NOMO-1 treated with DMSO at 0.1 percent for 48 hours (cell line): ENCODE measurements at regions not wholly inside any gene's neighbourhood (a gene's known extent, or its start where the extent isn't known, plus 50 kb on each side); places are given as distances from the start of the nearest gene placed in this dataset.
"Not testable (repeated sequence)": the region's sequence is repeated elsewhere in the genome, so short reads cannot be mapped to it uniquely, and the experiment has no call there.

Source experiments
- DNase-seq: peaks from one replicate; lab custom pipeline; 2025; ENCODE audit not compliant: unreplicated experiment; lab: John Stamatoyannopoulos, UW

- peak; percentile 11 for DNase-seq
Measured at GRCh38 chr16:65716737-65717700, 595.2 kb upstream of the CDH11 start.

DNA sequence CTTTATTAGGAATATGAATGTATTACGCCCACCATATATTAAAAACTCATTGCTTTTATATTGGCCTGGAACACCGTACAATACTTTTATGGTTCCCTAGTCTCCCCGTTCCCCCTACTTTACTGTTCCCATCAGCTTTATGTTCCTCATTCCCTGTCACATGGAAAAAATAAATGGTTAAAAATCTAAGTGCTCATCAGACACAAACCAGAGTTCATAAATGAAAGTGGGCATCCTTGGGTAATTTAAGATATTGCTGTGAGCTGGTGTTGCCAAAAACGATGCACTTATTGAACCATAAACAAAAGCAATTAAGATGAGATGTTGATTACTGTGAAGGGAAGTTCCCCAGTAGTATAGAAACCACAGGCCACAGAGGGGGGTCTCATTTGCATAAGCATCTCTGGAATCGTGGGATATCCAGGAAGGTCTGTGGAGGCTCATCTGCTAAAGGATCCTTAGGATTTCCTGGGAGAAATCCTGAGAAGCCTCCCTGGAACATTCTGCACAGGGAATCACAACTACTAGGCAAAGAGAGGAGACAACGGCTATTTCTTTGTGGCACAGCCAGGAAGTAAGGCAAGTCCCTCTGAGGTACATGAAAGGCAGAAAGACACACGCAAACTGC is 591.4 kb upstream of the CDH11 start:
- peak; percentile 14 for DNase-seq

GRCh38 chr16:65710107-65710506 is 588.2 kb upstream of the CDH11 start:
- no peak for DNase-seq

DNA sequence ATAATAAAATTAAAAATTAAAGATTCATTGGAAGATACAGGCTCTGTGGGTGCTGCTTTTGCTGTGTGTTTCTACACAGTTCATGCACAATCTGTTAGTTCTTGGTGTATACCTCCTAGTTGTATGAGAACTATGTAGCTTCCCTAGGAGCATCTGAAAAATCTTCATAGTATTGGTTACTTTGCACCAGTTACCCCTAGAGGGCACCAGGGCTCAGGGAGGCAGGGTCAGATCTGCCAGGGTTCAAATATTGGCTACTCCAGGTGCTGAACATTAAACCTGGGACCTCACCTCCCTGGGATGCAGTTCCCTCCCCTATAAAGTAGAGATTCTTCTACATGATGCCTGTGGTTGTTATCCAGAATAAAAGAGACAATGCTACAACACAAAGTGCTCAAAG is 583.0 kb upstream of the CDH11 start:
- peak; percentile 3 for DNase-seq

- DNase-seq, result no peak
Measured at GRCh38 chr16:65702707-65703402, 581.0 kb upstream of the CDH11 start.

GRCh38 chr16:65700596-65700995 is 578.7 kb upstream of the CDH11 start:
- no peak for DNase-seq

GRCh38 chr16:65698791-65699321 is 577.0 kb upstream of the CDH11 start:
- no peak for DNase-seq

DNA sequence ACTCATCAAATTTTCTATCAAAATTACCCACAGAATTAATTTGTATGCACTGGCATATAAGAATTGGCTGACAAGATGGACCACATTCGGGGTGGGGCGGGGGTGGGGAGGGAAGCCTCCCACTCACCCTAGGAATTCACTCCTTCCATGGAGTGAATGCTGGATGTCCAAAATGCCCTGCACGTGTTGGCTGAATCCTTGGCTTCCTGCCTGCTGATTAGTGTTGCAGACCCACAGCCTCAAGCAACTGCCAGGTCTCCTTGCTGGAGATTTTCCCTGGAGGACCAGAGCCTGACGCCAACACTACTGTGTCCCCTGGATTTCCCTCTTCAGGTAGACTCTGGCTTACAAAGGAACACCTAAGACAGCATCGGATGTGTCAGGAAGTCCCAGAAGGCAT is 575.7 kb upstream of the CDH11 start:
- DNase-seq, result no peak

- DNase-seq, result no peak
Measured at GRCh38 chr16:65697065-65697464, 575.2 kb upstream of the CDH11 start.

DNA sequence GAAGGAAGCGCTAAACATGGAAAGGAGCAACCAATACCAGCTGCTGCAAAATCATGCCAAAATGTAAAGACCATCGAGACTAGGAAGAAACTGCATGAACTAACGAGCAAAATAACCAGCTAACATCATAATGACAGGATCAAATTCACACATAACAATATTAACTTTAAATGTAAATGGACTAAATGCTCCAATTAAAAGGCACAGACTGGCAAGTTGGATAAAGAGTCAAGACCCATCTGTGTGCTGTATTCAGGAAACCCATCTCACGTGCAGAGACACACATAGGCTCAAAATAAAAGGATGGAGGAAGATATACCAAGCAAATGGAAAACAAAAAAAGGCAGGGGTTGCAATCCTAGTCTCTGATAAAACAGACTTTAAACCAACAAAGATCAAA is 570.0 kb upstream of the CDH11 start:
- not testable (repeated sequence) for DNase-seq

GRCh38 chr16:65689726-65690125 is 567.9 kb upstream of the CDH11 start:
- DNase-seq, result peak; percentile 80

DNA sequence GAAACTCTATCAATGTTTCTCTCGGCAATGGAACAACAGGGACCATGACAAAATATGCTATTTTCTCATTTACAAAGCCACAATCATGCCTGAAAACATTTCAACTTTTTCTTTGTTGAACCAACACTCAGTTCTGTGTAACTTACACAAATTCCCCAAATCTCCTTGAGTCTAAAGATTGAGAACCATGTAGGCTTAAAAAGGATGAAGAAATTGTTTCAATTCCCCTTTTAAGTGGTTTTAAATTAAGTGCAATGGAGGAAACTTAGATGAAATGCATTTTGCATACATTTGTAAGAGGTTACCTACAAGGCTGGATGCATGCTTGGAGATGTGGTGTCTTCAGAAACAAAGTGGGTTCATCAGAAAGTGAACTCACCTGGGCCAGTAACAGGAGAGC is 566.4 kb upstream of the CDH11 start:
- peak; percentile 85 for DNase-seq

GRCh38 chr16:65684230-65684629 is 562.4 kb upstream of the CDH11 start:
- no peak for DNase-seq

GRCh38 chr16:65681406-65681805 is 559.5 kb upstream of the CDH11 start:
- DNase-seq, result no peak

DNA sequence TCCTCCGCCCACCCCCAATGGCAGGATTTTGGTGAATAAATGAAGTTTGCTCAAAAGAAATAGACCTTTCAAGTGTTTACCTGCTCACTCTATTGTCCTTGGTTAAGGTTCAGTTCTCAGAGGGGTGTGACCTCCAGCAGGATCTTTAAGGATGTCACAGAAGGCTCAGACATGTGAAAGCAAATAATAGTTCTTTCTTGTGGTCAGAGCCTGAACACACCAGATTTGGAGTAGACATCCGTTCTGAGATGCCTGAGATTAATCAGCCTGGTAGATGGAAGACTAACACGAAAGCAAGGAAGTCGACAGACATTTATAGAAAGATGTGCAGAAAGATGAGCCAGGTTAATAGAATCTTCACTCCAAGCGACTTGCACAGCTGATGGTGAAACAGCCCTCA is 557.9 kb upstream of the CDH11 start:
- DNase-seq, result no peak

- no peak for DNase-seq
Measured at GRCh38 chr16:65675161-65675560, 553.3 kb upstream of the CDH11 start.

GRCh38 chr16:65672960-65673359 is 551.1 kb upstream of the CDH11 start:
- peak; percentile 17 for DNase-seq

GRCh38 chr16:65671071-65671470 is 549.2 kb upstream of the CDH11 start:
- DNase-seq, result no peak

- no peak for DNase-seq
Measured at GRCh38 chr16:65668064-65668595, 546.3 kb upstream of the CDH11 start.

- DNase-seq, result no peak
Measured at GRCh38 chr16:65667011-65667578, 545.2 kb upstream of the CDH11 start.
